GM21515 (cell line): ENCODE measurements at regions not wholly inside any gene's neighbourhood (a gene's known extent, or its start where the extent isn't known, plus 50 kb on each side); places are given as distances from the start of the nearest gene placed in this dataset.
"Not testable (repeated sequence)": the region's sequence is repeated elsewhere in the genome, so short reads cannot be mapped to it uniquely, and the experiment has no call there.

ENCODE experiments used
- ATAC-seq: cut with Tn5 transposase; IDR thresholded peaks from one replicate; pipeline ENCODE4 v1.9.1; 2021; ENCODE audit not compliant: unreplicated experiment

DNA sequence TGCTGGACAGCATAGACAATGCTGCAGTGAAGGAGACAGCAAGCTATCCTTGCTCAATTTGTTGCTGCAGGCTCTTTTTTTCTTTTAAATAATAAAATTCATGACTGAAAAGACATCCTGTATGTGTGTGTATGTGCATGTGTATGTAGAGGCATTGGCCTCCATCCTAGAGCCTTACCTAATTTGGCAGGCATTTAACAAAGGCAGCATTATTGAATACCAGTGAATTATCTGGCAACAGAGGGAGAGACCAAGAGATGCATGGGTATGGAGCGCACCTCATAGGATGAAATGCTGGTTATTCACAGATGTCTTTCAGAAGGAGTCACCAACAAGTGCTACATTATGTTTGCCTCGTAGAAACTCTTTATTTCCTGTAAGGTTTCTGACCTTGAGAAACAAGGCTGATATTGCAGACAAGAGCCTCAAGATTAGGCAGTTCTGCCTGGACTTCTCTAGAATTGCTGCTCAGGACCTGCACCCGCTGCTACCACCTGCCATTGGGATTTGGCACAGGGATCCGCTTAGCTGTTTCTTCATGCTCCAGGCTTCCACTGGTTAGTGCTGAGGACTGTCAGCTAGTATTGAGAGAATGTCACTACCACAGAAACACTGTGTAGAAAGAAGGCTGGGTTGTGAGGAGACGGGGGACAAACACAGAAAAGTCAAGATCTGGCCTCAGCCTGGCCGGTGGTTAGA is 247.7 kb upstream of the RFX3 start:
- ATAC-seq, result no peak

DNA sequence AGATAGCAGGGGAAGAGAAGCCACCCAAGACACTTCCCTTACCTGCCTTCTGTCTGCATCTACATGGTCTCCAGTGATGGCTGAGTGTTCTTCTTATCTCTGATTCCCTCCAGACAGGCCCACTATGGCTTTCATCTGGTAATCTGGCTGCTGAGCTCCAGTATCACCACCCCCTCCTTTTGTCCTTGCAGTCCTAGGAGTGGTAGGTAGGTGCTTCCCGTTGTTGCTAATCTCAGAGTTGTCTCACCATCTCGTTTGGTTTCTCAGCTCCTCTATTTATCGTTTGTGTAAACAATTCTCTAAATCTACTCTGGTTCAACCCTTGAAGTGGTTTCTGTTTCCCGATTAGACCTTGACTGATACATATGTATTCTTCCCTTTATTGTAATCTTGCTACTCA is 243.8 kb upstream of the RFX3 start:
- no peak for ATAC-seq

- ATAC-seq, result no peak
Measured at GRCh38 chr9:3768712-3769457, 243.1 kb upstream of the RFX3 start.

- no peak for ATAC-seq
Measured at GRCh38 chr9:3768286-3768685, 242.5 kb upstream of the RFX3 start.

DNA sequence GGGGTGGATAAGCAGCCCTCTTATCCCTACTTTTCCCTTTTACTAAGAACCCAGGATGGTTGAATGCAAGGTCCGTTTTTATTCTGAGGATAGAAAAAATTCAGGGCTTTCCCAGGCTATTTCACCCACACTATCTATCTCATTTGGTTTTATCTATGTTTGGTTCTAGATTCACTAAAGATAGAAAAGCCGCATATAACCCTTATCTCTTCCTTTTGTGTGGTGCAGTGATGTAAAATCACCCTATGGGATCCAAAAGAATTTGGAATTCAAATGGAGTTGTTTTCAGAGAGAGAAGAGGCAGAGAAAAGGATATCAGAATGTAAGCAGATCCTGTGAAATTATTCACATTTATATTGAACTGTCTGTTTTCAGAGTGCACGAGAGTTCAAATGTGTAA is 236.3 kb upstream of the RFX3 start:
- ATAC-seq, result no peak

DNA sequence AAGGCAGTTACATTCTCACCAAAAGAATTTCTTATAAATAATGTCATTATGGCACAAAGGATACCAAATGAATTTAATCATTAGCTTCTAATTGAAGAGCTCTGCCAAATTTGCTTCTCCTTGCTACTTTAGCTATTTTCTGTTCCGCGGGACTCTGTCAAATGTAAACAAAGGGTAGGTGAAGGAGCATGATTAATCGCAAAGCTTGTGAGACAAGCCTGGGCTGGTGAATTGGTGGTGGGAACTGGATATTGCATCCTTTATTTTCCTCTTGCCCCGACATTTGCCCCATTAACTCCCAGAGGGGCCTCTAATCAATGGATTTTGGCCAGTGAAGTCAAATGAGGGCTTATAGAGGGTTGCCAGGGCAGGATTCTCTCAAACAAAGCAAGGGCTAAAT is 234.2 kb upstream of the RFX3 start:
- ATAC-seq, result no peak

DNA sequence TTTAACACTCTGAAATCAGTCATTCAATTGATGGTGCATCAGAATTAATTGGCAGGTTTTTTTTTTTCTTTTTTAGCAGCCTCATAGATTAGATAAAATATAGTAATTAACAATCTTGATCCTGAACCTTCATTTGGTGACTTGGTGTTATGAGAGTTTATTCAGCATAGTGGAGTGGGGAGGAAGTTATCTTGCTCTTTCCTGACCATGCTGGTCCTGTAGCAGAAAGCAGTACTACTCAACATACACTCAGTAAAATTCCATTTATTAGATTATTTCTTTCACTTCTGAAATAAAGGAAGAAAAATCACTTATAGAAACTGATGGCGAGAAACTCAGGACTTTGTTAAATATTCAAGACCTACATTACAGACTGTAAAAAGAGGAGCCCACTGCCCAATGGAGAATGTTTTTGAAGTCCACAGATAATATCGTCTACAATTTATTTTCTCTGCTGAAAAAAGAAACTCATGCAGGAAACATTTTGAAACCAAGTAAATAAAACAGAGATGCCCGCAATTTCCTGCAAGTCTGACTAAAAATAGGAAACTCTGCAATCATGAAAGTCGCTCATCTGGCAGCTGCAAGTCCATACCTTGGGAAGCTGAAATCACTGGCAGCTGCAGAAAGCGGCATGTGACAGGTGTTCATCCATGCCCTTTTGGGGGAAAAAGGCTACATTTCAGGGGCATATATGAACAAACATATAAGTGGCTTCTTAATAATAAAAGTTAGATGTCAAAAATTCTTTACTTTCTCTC is 233.2 kb upstream of the RFX3 start:
- no peak for ATAC-seq

DNA sequence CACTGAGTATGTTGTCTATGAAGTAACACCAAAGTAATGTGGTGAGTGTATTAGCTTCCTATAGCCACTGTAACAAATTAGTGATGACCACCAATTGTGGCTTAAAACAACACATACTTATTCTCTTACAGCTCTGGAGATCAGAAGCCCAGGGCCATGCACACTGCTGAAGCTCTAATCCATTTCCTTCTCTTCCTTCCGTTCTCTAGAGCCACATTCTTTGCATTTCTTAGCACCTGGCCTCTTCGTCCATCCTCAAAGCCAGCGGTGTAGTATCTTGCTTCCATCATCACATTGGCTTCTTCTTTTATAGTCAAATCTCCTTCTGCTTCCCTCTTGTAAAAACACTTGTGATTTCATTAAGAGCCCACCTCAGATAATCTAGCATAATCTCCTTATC is 230.3 kb upstream of the RFX3 start:
- no peak for ATAC-seq

DNA sequence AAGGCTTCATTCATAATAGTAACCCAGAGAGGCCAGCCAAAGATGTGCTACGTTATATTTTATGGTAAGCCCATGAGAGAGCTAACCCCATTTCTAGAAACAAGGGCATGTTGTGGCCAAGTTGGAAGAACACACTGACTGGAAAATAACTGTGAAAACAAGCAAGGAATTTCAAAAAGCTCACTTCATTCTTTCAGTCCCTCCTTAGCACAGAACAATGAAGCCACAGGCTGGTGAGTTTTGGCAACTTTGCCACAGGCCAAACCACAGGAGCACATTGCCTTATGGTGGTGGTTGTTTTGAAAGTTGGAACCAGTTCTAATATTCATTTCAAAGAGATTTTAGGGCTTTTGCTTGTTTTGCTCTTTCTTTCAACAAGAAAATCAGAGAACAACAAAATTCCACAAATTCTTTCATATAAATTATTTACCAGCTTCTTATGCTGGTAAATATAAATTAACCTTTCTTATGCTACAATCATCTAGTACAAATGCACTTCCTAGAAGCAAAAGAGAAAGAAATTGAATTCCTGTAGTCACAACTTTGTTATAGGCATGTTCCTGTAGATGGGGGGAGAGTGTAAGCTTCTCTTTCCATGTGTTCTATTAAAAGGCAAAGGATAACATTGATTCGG is 225.4 kb upstream of the RFX3 start:
- no peak for ATAC-seq

GRCh38 chr9:3750321-3750720 is 224.5 kb upstream of the RFX3 start:
- ATAC-seq, result no peak

- no peak for ATAC-seq
Measured at GRCh38 chr9:3746296-3747275, 220.8 kb upstream of the RFX3 start.

- ATAC-seq, result no peak
Measured at GRCh38 chr9:3743901-3744413, 218.2 kb upstream of the RFX3 start.

DNA sequence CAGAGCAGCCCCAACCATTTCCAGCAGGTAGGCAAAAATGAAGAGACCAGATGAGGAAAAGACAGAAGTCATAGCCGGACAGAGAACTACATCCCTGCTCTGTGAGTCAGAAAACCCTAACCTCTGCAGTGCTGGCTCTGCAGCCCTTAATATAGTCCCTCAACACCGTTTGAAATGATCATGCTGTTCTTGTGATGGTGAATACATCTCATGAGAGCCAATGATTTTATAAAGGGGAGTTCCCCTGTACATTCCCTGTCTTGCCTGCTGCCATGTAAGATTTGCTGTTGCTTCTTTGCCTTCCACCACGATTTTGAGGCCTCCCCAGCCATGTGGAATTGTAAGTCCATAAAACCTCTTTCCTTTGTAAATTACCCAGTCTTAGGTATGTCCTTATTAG is 216.8 kb upstream of the RFX3 start:
- no peak for ATAC-seq

DNA sequence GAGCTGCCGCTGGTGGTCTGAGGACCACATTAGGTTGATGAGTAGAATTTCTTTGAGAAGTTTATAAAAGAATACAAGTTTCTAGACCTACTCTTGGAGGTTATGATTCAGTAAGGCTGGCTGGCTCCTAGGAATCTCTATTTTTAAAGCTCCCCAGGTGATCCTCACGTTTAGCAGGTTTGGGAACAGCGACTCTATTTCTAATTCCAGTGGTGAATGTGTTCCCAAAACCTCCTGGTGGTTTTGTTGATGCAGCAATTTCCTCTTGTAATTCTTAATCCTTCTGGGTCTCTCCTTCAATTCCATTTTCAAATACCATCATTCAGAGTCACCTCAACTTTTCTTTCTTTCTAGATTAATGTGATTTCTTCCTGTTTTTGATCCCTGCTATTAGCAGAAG is 215.9 kb upstream of the RFX3 start:
- ATAC-seq, result no peak

DNA sequence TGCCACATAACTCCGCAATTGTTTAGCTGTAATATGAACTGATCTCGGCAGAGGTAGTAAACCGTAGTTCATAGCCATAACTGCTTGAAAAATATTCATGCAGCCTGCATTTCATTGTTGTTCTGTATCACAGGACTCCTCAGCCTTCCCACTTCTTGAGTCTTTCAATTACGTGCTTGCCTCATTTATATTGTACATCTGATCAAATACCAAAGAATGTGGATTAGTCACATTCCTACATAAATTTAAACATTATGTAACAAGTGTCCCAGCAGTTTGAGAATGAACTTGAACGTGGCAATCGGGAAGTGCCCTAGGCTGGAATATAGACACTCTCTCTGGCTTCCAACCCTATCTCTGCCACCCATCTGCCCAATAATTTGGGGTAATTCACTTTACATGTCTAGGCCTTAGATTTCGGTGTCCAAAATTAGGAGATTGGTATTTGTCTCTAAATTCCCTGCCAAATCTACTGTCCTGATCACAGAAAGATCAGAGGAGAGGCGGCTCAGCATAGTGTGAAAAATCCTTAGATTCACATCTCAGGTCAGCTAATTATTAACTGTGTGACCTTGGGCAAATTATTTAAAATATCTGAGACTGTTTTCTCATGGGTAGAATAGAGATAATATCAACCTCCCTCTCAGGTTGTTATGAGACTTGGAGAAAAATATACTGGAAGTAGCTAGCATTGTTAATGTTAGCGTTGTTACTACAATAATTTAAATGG is 215.1 kb upstream of the RFX3 start:
- no peak for ATAC-seq

- no peak for ATAC-seq
Measured at GRCh38 chr9:3736161-3736560, 210.4 kb upstream of the RFX3 start.

- ATAC-seq, result no peak
Measured at GRCh38 chr9:3735251-3735650, 209.4 kb upstream of the RFX3 start.

GRCh38 chr9:3733527-3734262 is 207.9 kb upstream of the RFX3 start:
- not testable (repeated sequence) for ATAC-seq

DNA sequence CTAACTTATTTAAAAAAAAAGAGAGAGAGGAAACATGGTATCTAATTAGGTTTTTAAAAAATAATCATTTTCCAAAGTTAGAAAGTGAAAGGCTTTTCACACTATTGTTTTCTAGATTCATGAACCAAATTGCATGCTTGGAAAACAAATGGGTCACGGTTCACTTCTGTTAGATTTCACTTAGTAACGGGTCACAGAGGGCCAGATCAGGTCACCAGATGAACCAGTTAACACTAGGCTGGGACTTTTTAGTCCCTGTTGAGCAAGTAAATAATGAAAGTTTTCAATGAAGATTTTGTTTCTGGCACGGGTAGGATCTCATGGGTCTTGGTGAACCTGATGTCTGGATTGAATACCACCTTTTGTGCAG is 207.2 kb upstream of the RFX3 start:
- ATAC-seq, result no peak
